ENCODE measurements at regions not wholly inside any gene's neighbourhood (a gene's known extent, or its start where the extent isn't known, plus 50 kb on each side); places are given as distances from the start of the nearest gene placed in this dataset.

DNA sequence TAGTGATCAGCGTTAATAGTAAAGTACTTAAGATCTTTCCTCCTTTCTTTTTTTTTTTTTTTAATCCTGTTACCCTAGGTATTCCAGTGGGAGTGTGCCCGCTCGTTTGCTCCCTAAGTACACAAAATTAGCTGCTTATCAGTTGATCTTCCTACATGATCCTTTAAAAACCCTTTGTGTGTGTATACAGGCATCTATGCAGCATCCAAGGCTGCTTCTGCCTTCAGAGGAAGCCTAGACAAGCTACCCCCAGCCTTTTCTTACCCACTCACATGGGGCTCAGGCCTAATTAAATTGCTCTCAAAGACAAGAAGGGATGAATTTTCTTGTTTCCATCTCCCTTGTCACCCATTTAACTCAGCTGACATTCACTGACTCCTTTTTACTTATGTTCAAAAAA lies 343.4 kb upstream of the LMO3 start:
- Histone ChIP-seq H3K27ac (ENCODE audit: low read depth, low read length) (peak overlapping the region; percentile 48), H3K4me3 (ENCODE audit: low read depth, low read length) (no peak overlapping the region), H3K27me3 (ENCODE audit: control insufficient read depth, insufficient read depth, low read length) (no peaks in the 10 kb centered on the region), H3K9me3 (ENCODE audit: control insufficient read depth, insufficient read depth, low read length) (no peaks in the 10 kb centered on the region), H3K4me1 (ENCODE audit: control insufficient read depth, insufficient read depth, low read length) (peaks cover 6% of the 10 kb centered on the region), H3K36me3 (ENCODE audit: control insufficient read depth, insufficient read depth, low read length) (no peaks in the 10 kb centered on the region)
- WGBS (ENCODE audit: insufficient coverage) = no CpG with 5 or more reads among the region's 3 CpGs
- peak in 4 of 6 donors; percentile 3 to 28 (median 6) for DNase-seq (ENCODE audit: low read depth in 4 of 6, low spot score in 6 of 6)

DNA sequence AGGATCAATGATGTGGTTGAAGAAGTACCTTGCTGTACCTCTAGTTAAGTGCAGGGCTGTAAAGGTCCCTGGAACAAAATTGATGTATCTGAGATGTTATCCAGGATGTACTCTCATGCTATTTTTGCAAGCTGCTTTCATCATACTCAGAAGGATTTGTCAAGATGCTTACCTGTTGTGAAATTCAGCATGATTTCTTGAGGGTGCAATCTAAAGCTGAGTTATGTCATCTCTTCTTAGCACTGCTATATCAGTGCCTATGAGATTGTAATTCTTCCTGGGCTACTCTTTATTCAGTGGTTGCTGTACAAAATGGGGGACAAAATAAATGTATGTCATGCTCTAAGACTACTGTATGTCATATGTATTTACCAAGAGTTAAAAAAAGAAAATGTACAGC lies 340.7 kb upstream of the LMO3 start:
- H3K4me3 ChIP-seq (ENCODE audit: low read depth, low read length) = no peak overlapping the region
- peak in 1 of 6 donors; percentile 39 for DNase-seq (ENCODE audit: low read depth in 4 of 6, low spot score in 6 of 6)
- no peak overlapping the region for H3K27ac ChIP-seq (ENCODE audit: low read depth, low read length)
- H3K9me3 ChIP-seq (ENCODE audit: control insufficient read depth, insufficient read depth, low read length) = no peaks in the 10 kb centered on the region
- H3K36me3 ChIP-seq (ENCODE audit: control insufficient read depth, insufficient read depth, low read length) = no peaks in the 10 kb centered on the region
- no peaks in the 10 kb centered on the region for H3K27me3 ChIP-seq (ENCODE audit: control insufficient read depth, insufficient read depth, low read length)
- peaks cover 6% of the 10 kb centered on the region for H3K4me1 ChIP-seq (ENCODE audit: control insufficient read depth, insufficient read depth, low read length)

DNA sequence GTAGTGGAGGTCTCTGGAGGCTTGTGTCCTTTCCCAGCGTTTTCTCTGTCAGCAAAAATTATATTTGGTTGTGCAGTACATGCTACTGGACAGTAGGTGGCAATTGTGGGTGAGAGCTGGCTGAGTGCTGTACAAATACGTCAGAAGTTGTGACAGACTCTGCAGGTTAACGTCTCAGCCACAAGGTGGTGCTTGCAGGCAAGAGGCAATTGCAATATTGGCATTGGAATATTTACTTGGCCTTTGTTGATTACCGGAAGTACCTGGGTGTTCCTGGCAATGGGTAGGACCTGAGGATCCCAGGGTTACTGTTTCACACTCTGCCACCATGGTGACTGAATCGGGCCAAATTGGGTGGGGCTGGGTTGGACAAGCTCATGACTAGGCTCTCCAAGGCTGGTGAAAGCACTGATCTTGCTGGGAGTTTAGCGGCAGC lies 333.9 kb upstream of the LMO3 start:
- no peaks in the 10 kb centered on the region for H3K27me3 ChIP-seq (ENCODE audit: control insufficient read depth, insufficient read depth, low read length)
- DNase-seq (ENCODE audit: low read depth in 4 of 6, low spot score in 6 of 6) = peak in 1 of 6 donors; percentile 9
- no peak overlapping the region for H3K4me3 ChIP-seq (ENCODE audit: low read depth, low read length)
- H3K4me1 ChIP-seq (ENCODE audit: control insufficient read depth, insufficient read depth, low read length) = no peaks in the 10 kb centered on the region
- H3K9me3 ChIP-seq (ENCODE audit: control insufficient read depth, insufficient read depth, low read length) = no peaks in the 10 kb centered on the region
- 47% methylated on average over 6 of the region's 6 CpGs for WGBS (ENCODE audit: insufficient coverage)
- no peak overlapping the region for H3K27ac ChIP-seq (ENCODE audit: low read depth, low read length)
- H3K36me3 ChIP-seq (ENCODE audit: control insufficient read depth, insufficient read depth, low read length) = no peaks in the 10 kb centered on the region

DNA sequence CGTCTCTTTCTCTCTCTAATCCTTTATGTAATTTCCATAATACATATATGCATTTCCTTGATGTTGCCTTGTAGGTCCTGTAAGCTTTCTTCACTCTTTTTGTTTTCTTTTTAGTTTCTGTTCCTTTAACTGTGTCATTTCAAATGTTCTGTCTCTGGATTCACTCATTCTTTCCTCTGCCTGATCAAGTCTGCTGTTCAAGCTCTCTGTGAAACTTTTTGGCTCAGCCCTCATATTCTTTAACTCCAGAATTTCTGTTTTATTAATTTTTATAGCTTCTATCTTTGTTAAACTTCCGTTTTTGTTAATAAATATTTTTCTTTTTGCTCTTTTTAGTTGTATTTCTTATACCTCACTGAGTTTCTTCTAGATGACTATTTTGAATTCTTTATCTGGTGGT lies 321.3 kb upstream of the LMO3 start:
- Histone ChIP-seq H3K27ac (ENCODE audit: low read depth, low read length) (no peak overlapping the region), H3K9me3 (ENCODE audit: control insufficient read depth, insufficient read depth, low read length) (no peaks in the 10 kb centered on the region), H3K36me3 (ENCODE audit: control insufficient read depth, insufficient read depth, low read length) (no peaks in the 10 kb centered on the region), H3K4me3 (ENCODE audit: low read depth, low read length) (no peak overlapping the region), H3K4me1 (ENCODE audit: control insufficient read depth, insufficient read depth, low read length) (no peaks in the 10 kb centered on the region), H3K27me3 (ENCODE audit: control insufficient read depth, insufficient read depth, low read length) (no peaks in the 10 kb centered on the region)
- WGBS (ENCODE audit: insufficient coverage) = no CpG with 5 or more reads among the region's 2 CpGs
- DNase-seq (ENCODE audit: low read depth in 4 of 6, low spot score in 6 of 6) = no peak

DNA sequence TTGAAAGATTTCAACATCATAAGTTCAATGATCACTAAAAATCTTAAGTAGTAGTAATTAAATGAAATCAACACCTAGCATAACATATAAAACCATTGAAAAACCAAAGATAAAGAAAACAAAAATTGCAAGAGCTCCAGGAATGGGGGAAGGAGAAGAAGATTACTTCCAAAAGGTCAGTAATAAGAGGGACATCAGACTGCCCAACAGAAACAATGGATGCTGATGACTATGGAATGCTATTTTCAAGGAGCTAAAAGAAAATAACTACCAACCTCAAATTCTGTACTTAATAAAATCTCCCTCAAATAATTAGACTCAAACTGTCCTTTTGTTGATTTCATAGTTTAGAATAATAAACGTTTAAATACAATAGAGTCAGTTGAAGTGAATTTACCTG lies 314.5 kb upstream of the LMO3 start:
- no peak overlapping the region for H3K27ac ChIP-seq (ENCODE audit: low read depth, low read length)
- no peaks in the 10 kb centered on the region for H3K4me1 ChIP-seq (ENCODE audit: control insufficient read depth, insufficient read depth, low read length)
- no peaks in the 10 kb centered on the region for H3K36me3 ChIP-seq (ENCODE audit: control insufficient read depth, insufficient read depth, low read length)
- H3K4me3 ChIP-seq (ENCODE audit: low read depth, low read length) = no peak overlapping the region
- no peaks in the 10 kb centered on the region for H3K27me3 ChIP-seq (ENCODE audit: control insufficient read depth, insufficient read depth, low read length)
- DNase-seq (ENCODE audit: low read depth in 4 of 6, low spot score in 6 of 6) = no peak
- no CpG with 5 or more reads among the region's 1 CpG for WGBS (ENCODE audit: insufficient coverage)
- no peaks in the 10 kb centered on the region for H3K9me3 ChIP-seq (ENCODE audit: control insufficient read depth, insufficient read depth, low read length)

GRCh38 chr12:16919551-16919950 lies 313.6 kb upstream of the LMO3 start:
- peak in 1 of 6 donors; percentile 53 for DNase-seq (ENCODE audit: low read depth in 4 of 6, low spot score in 6 of 6)
- Histone ChIP-seq H3K4me1 (ENCODE audit: control insufficient read depth, insufficient read depth, low read length) (no peaks in the 10 kb centered on the region), H3K4me3 (ENCODE audit: low read depth, low read length) (no peak overlapping the region), H3K9me3 (ENCODE audit: control insufficient read depth, insufficient read depth, low read length) (no peaks in the 10 kb centered on the region), H3K36me3 (ENCODE audit: control insufficient read depth, insufficient read depth, low read length) (no peaks in the 10 kb centered on the region), H3K27me3 (ENCODE audit: control insufficient read depth, insufficient read depth, low read length) (no peaks in the 10 kb centered on the region), H3K27ac (ENCODE audit: low read depth, low read length) (no peak overlapping the region)

DNA sequence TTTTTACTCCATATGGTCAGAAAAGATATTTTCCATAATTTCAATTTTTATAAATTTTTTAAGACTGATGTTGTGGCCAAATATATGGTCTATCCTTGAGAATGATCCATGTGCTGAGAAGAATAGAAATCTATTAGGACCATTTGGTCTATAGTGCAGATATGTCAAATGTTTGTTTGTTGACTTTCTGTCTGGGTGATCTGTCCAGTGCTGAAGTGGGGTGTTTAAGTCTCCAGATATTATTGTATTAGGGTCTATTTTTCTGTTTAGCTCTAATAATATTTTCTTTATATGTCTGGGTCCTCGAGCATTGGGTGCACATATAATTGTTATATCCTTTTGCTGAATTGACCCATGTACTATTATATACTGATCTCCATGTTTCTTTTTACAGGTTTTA lies 308.9 kb upstream of the LMO3 start:
- Histone ChIP-seq H3K36me3 (ENCODE audit: control insufficient read depth, insufficient read depth, low read length) (no peaks in the 10 kb centered on the region), H3K27ac (ENCODE audit: low read depth, low read length) (no peak overlapping the region), H3K9me3 (ENCODE audit: control insufficient read depth, insufficient read depth, low read length) (no peaks in the 10 kb centered on the region), H3K27me3 (ENCODE audit: control insufficient read depth, insufficient read depth, low read length) (no peaks in the 10 kb centered on the region), H3K4me3 (ENCODE audit: low read depth, low read length) (no peak overlapping the region), H3K4me1 (ENCODE audit: control insufficient read depth, insufficient read depth, low read length) (no peaks in the 10 kb centered on the region)
- WGBS (ENCODE audit: insufficient coverage) = no CpG with 5 or more reads among the region's 1 CpG
- DNase-seq (ENCODE audit: low read depth in 4 of 6, low spot score in 6 of 6) = no peak

DNA sequence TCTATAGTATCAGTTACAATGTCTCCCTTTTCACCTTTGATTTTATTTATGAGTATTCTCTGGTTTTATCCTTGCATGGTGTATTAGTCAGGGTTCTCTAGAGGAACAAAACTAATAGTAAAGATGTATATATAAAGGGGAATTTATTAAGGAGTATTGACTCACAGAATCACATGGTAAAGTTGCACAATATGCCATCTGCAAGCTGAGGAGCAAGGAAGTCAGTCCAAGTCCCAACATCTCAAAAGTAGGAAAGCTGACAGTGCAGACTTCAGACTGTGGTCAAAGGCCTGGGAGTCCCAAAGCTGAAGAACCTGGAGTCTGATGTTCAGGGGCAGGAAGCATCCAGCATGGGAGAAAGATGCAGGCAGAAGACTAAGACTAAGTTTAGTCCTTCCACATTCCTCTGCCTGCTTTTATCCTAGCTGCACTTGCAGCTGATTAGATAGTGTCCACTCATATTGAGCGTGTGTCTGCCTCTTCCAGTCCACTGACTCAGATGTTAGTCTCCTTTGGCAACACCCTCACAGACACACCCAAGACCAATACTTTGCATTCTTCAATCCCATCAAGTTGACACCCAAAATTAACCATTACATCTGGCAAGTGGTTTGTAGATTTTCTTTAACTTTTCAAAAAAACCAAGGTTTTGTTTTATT lies 308.0 kb upstream of the LMO3 start:
- Histone ChIP-seq H3K27me3 (ENCODE audit: control insufficient read depth, insufficient read depth, low read length) (no peaks in the 10 kb centered on the region), H3K27ac (ENCODE audit: low read depth, low read length) (no peak overlapping the region), H3K4me3 (ENCODE audit: low read depth, low read length) (no peak overlapping the region), H3K9me3 (ENCODE audit: control insufficient read depth, insufficient read depth, low read length) (no peaks in the 10 kb centered on the region), H3K4me1 (ENCODE audit: control insufficient read depth, insufficient read depth, low read length) (no peaks in the 10 kb centered on the region), H3K36me3 (ENCODE audit: control insufficient read depth, insufficient read depth, low read length) (no peaks in the 10 kb centered on the region)
- DNase-seq (ENCODE audit: low read depth in 4 of 6, low spot score in 6 of 6) = no peak
- WGBS (ENCODE audit: insufficient coverage) = 80% methylated on average over 1 of the region's 1 CpG

- Histone ChIP-seq H3K4me3 (ENCODE audit: low read depth, low read length) (no peak overlapping the region), H3K36me3 (ENCODE audit: control insufficient read depth, insufficient read depth, low read length) (no peaks in the 10 kb centered on the region), H3K27me3 (ENCODE audit: control insufficient read depth, insufficient read depth, low read length) (no peaks in the 10 kb centered on the region), H3K27ac (ENCODE audit: low read depth, low read length) (no peak overlapping the region), H3K4me1 (ENCODE audit: control insufficient read depth, insufficient read depth, low read length) (no peaks in the 10 kb centered on the region), H3K9me3 (ENCODE audit: control insufficient read depth, insufficient read depth, low read length) (peaks cover 2% of the 10 kb centered on the region)
- DNase-seq (ENCODE audit: low read depth in 4 of 6, low spot score in 6 of 6) = peak in 1 of 6 donors; percentile 58
- WGBS (ENCODE audit: insufficient coverage) = 100% methylated on average over 1 of the region's 3 CpGs
These were observed 296.0 kb upstream of the LMO3 start for GRCh38 chr12:16901946-16902345.

GRCh38 chr12:16893426-16893825 lies 287.5 kb upstream of the LMO3 start:
- H3K27ac ChIP-seq (ENCODE audit: low read depth, low read length) = no peak overlapping the region
- H3K27me3 ChIP-seq (ENCODE audit: control insufficient read depth, insufficient read depth, low read length) = no peaks in the 10 kb centered on the region
- 88% methylated on average over 6 of the region's 14 CpGs for WGBS (ENCODE audit: insufficient coverage)
- no peaks in the 10 kb centered on the region for H3K36me3 ChIP-seq (ENCODE audit: control insufficient read depth, insufficient read depth, low read length)
- H3K4me3 ChIP-seq (ENCODE audit: low read depth, low read length) = no peak overlapping the region
- no peaks in the 10 kb centered on the region for H3K4me1 ChIP-seq (ENCODE audit: control insufficient read depth, insufficient read depth, low read length)
- no peaks in the 10 kb centered on the region for H3K9me3 ChIP-seq (ENCODE audit: control insufficient read depth, insufficient read depth, low read length)
- no peak for DNase-seq (ENCODE audit: low read depth in 4 of 6, low spot score in 6 of 6)

Data from spinal cord (tissue), 9 donors.